Epithelial cell of esophagus (primary cell): ENCODE measurements at regions not wholly inside any gene's neighbourhood (a gene's known extent, or its start where the extent isn't known, plus 50 kb on each side); places are given as distances from the start of the nearest gene placed in this dataset.
A peak's percentile ranks its signal among the peaks of the same experiment; 100 is the strongest.
"Not testable (repeated sequence)": the region's sequence is repeated elsewhere in the genome, so short reads cannot be mapped to it uniquely, and the experiment has no call there.

Experiments
- DNase-seq: peaks from one replicate; pipeline ENCODE4 v3.0.0; 2010; ENCODE audit warnings: low read depth
- H3K4me3 ChIP-seq: 2 replicates; pipeline ENCODE4 v1.5.1; 2011; ENCODE audit warnings: mild to moderate bottlenecking, low read length, control low read depth
- TF ChIP-seq, protein P1 (sequence below): IDR thresholded peaks from 2 replicates; pipeline ENCODE4 v1.5.1; 2011; ENCODE audit warnings: low read depth, mild to moderate bottlenecking, low read length, control low read depth, inconsistent platforms; ENCODE audit not compliant: insufficient read depth; ENCODE audit errors: missing control alignments

GRCh38 chr2:42978175-42978886 lies 185.9 kb upstream of the HAAO start:
- no peak for DNase-seq
- H3K4me3 ChIP-seq, result no peak overlapping the region
- TF ChIP-seq, protein P1, sequence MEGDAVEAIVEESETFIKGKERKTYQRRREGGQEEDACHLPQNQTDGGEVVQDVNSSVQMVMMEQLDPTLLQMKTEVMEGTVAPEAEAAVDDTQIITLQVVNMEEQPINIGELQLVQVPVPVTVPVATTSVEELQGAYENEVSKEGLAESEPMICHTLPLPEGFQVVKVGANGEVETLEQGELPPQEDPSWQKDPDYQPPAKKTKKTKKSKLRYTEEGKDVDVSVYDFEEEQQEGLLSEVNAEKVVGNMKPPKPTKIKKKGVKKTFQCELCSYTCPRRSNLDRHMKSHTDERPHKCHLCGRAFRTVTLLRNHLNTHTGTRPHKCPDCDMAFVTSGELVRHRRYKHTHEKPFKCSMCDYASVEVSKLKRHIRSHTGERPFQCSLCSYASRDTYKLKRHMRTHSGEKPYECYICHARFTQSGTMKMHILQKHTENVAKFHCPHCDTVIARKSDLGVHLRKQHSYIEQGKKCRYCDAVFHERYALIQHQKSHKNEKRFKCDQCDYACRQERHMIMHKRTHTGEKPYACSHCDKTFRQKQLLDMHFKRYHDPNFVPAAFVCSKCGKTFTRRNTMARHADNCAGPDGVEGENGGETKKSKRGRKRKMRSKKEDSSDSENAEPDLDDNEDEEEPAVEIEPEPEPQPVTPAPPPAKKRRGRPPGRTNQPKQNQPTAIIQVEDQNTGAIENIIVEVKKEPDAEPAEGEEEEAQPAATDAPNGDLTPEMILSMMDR, result no peak

DNA sequence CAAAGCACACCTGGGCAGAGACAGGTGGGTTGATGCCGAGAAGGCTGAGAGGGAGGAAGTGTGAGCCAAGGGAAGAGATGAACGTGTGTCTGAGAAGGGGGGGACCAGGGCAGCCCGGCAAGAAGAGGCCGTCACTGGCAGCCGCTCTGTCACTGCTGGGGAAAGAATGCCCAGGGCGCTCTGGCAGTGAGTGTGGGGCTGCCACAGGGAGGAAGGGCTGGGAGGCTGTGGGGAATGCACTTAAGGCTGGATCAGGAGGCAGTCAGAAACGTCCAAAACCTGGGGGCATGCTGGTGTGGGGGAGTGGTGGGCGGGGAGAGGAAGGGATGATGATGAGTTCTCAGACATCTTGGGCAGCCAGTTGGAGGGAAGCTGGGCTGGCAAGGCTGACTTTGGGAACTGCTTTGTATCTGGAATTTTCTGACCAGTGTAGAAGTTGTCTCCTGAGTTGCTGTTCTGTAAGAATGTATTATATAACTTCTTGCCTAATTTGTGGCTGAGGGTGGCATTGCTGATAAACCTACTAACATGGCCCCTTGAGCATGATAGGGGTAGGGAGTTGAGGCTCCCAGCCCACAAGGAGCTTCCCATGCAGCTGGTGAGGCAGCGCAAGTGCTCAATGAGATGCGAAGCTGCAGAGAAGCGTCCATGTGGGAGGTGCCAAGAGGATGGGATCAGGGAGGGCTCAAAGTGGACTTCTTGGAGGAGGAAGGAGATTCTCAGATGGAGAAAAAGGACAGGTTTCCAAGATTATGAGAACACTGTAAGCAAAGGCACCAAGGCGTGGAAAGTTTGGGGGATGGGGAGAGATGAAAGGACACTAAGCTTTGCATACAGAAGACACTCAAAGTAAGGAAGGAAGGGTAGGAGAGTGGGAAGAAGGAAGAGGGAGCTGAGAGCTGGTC lies 185.1 kb upstream of the HAAO start:
- H3K4me3 ChIP-seq, result no peak overlapping the region
- no peak for DNase-seq
- TF ChIP-seq, protein P1, result no peak

DNA sequence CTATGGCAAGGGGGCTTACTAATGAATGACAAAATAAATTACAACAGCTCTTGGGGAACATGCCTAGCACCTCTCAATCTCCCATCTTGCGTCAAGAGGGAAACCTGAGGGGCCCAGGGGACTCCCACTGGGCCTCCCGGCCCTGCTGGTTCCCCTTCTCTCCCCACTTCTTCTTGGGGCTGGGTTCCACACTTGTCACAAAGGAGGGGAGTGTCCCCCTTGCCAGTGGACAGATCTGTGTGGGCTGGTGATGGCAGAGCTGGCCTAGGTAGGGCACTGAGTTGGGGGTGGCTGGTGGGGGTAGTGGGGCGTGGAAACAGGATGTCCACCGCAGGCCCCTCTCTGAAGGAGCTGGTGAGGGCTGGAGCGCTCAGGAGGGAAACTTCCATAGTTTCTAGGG lies 184.0 kb upstream of the HAAO start:
- no peak overlapping the region for H3K4me3 ChIP-seq

DNA sequence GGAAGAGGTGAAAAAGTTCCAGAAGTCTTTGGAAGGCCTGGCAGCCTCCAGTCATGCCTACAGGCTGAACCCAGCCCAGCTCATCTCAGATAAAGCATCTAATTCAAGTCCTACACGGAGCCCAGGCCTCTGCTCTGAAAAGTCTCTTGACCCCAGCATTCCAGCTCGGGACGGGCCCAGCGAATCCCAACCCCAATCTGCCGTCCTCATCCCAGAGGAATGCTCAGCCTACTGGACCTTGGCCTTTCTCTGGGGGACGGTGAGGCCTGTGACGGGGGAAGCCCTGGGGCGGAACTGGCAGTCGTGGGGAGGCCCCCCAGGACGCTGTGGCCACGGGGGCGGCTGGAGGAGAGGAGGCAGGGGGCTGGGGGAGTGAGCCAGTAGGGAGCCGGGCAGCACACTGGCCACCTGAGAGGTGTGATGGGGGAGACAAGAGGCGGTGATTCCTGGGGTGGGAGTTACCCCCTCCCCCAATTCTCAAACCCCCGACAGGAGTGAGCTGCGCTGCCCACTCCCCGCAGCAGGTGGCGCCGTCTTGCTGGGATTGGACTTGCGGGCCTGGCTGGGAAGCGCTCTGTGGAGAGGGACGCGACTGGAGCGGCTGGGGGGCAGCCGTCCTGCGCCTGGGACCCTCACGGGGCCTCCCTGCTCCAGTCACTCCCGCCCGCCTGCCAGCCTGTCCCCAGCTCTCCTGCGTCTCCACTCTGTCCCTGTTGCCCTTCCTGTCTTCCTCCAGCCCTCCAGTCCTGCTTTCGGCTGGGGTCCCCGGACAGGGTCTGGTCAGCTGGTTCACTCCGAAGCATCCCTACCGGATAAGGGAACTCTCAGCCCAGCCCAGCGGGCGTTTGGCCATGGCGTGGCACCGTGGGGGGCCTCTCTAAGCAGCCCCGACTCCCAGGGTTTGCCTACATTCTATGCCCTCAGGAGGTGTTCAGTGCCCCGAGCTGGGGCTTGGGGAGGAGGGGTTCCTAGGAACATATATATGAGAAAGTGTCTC lies 182.6 kb upstream of the HAAO start:
- peak; percentile 59 for DNase-seq
- H3K4me3 ChIP-seq, result no peak overlapping the region
- TF ChIP-seq, protein P1, result peak; percentile 89

More for the DNA sequence above, 184.0 kb upstream of the HAAO start:
- TF ChIP-seq, protein P1, result no peak
- no peak for DNase-seq

DNA sequence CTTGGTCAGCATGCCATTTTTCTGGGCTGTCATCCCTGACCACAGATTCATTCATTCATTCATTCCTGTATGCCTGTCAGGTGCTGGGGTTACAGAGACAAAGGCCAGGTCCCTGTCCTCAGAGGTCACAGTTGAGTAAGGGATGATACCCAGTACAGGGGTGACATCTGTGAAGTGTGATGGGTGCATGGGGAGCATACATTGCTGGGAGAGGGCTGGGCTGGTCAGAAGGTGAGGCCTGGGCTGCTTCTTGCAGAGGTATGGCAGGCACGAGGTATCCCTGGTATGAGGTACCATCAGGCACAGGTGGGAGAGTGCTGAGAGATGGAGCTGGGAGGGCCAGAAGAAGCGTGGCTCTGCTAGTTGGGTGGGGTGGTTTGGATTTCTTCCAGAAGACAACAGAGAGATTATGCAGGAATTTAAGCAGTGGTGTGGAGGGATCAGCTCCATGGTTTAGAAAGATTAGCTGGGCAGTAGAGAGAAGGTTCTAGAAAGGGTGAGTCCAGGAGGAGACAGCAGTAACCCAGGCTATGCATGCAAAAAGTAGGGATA lies 181.9 kb upstream of the HAAO start:
- no peak for DNase-seq
- H3K4me3 ChIP-seq, result no peak overlapping the region
- TF ChIP-seq, protein P1, result no peak

GRCh38 chr2:42973726-42974125 lies 181.3 kb upstream of the HAAO start:
- no peak for DNase-seq
- no peak overlapping the region for H3K4me3 ChIP-seq
- TF ChIP-seq, protein P1, result no peak

GRCh38 chr2:42972933-42973516 lies 180.6 kb upstream of the HAAO start:
- not testable (repeated sequence) for DNase-seq, H3K4me3 ChIP-seq
